SK-N-SH treated with all-trans-retinoic acid at 6 μM for 48 hours (cell line): ENCODE measurements at regions not wholly inside any gene's neighbourhood (a gene's known extent, or its start where the extent isn't known, plus 50 kb on each side); places are given as distances from the start of the nearest gene placed in this dataset.

Experiments
- ARNTL ChIP-seq: fragments of 450-650 bp; formaldehyde crosslinking; IDR thresholded peaks from 2 replicates; pipeline ENCODE4 v1.5.0; 2020; ENCODE audit warnings: low read depth, mild to moderate bottlenecking, moderate library complexity, borderline replicate concordance
- BACH2 ChIP-seq: fragments of 250-450 bp; sonication (Bioruptor Pico); IDR thresholded peaks from 2 replicates; pipeline ENCODE4 v1.9.0; 2021; ENCODE audit warnings: mild to moderate bottlenecking, borderline replicate concordance
- CREB5 ChIP-seq: fragments of 250-450 bp; sonication (Bioruptor Pico); IDR thresholded peaks from 2 replicates; pipeline ENCODE4 v1.5.1; 2020; ENCODE audit warnings: low read depth, mild to moderate bottlenecking, moderate library complexity
- CSDC2 ChIP-seq: fragments of 250-450 bp; sonication (Bioruptor Pico); IDR thresholded peaks from 2 replicates; pipeline ENCODE4 v1.5.0; 2020; ENCODE audit warnings: mild to moderate bottlenecking, moderate library complexity
- GLIS3 ChIP-seq: fragments of 250-450 bp; sonication (Bioruptor Pico); IDR thresholded peaks from 2 replicates; pipeline ENCODE4 v1.5.0; 2020; ENCODE audit warnings: mild to moderate bottlenecking, moderate library complexity
- ISL1 ChIP-seq: fragments of 250-450 bp; sonication (Bioruptor Pico); IDR thresholded peaks from 2 replicates; pipeline ENCODE4 v2.1.2; 2022; ENCODE audit warnings: mild to moderate bottlenecking, moderate library complexity
- PATZ1 ChIP-seq: fragments of 250-450 bp; sonication (Bioruptor Pico); IDR thresholded peaks from 2 replicates; pipeline ENCODE4 v1.8.0; 2020; ENCODE audit warnings: mild to moderate bottlenecking, moderate library complexity, borderline replicate concordance
- RARB ChIP-seq: fragments of 250-450 bp; sonication (Bioruptor Pico); IDR thresholded peaks from 2 replicates; pipeline ENCODE4 v1.8.0; 2021; ENCODE audit warnings: mild to moderate bottlenecking, moderate library complexity
- ZFP3 ChIP-seq: fragments of 250-450 bp; sonication (Bioruptor Pico); IDR thresholded peaks from 2 replicates; pipeline ENCODE4 v1.5.0; 2020; ENCODE audit warnings: mild to moderate bottlenecking, moderate library complexity

- no peak for TF ChIP-seq ZFP3
- TF ChIP-seq BACH2 (CRISPR knock-in tag), result no peak
- TF ChIP-seq CREB5, result no peak
- TF ChIP-seq ISL1 (CRISPR knock-in tag), result no peak
- no peak for TF ChIP-seq CSDC2 (CRISPR knock-in tag)
- no peak for TF ChIP-seq ARNTL
- no peak for TF ChIP-seq GLIS3
- TF ChIP-seq RARB (CRISPR knock-in tag), result no peak
- no peak for TF ChIP-seq PATZ1 (CRISPR knock-in tag)
These were observed 626.0 kb upstream of the IGFBP3 start for GRCh38 chr7:46547044-46547443.
